A549 (cell line): ENCODE measurements at regions not wholly inside any gene's neighbourhood (a gene's known extent, or its start where the extent isn't known, plus 50 kb on each side); places are given as distances from the start of the nearest gene placed in this dataset.
"Not testable (repeated sequence)": the region's sequence is repeated elsewhere in the genome, so short reads cannot be mapped to it uniquely, and the experiment has no call there.

Source experiments
- ATAC-seq, 2 experiments: fragments of 200-7000 bp in 1 of 2; fragments of >200 bp in 1 of 2; cut with Nextera tagmentation in 1 of 2; cut with Tn5 transposase in 1 of 2; 3 replicates each; pipeline versions ENCODE4 v1.8.0 to v1.9.1; 2018 to 2020; ENCODE audit warnings: mild to moderate bottlenecking in 1 of 2, moderate library complexity in 1 of 2
- CTCF ChIA-PET: fragments of 300-600 bp; sonication (Branson Sonifier 250); formaldehyde crosslinking; extraction: SDS; loops from one replicate; lab custom pipeline; 2021; ENCODE audit warnings: antibody characterized with exemption, inconsistent platforms; lab: Yijun Ruan, JAX
- POLR2A ChIA-PET: fragments of 350-600 bp; formaldehyde crosslinking; extraction: SDS; loops from one replicate; lab custom pipeline; 2021; ENCODE audit warnings: antibody characterized with exemption, inconsistent platforms; lab: Yijun Ruan, JAX
- DNase-seq, 2 experiments: peaks; one replicate each; pipeline versions ENCODE4 v3.0.0 to v3.0.0-alpha.2; 2011 to 2016; ENCODE audit warnings: low read depth in 1 of 2, low spot score in 1 of 2
- FAIRE-seq: peaks from 2 replicates; lab custom pipeline; 2011; peaks lifted over from hg19 to GRCh38; lab: Jason Lieb, UNC
- H3K27ac ChIP-seq, 2 experiments: fragments of >200 bp; sonication (Bioruptor Twin); formaldehyde crosslinking; 3 replicates each; pipeline ENCODE4 v1.5.1; 2016 to 2017
- H3K4me1 ChIP-seq: fragments of >200 bp; sonication (Bioruptor Twin); formaldehyde crosslinking; 3 replicates; pipeline ENCODE4 v1.6.1; 2016
- H3K4me2 ChIP-seq: fragments of >200 bp; sonication (Bioruptor Twin); formaldehyde crosslinking; 3 replicates; pipeline ENCODE4 v1.6.1; 2016
- H3K4me3 ChIP-seq: fragments of >200 bp; sonication (Bioruptor Twin); formaldehyde crosslinking; 3 replicates; pipeline ENCODE4 v1.5.1; 2016
- H3K9me3 ChIP-seq: fragments of >200 bp; sonication (Bioruptor Twin); formaldehyde crosslinking; 3 replicates; pipeline ENCODE4 v1.6.1; 2016
- CBX2 ChIP-seq: fragments of 200-600 bp; sonication (generic); IDR thresholded peaks from 2 replicates; pipeline ENCODE4 v1.6.1; 2016; ENCODE audit warnings: low read depth, mild to moderate bottlenecking, borderline replicate concordance
- CEBPB ChIP-seq, 2 experiments: fragments of >200 bp in 1 of 2; sonication (Bioruptor Twin) in 1 of 2; formaldehyde crosslinking in 1 of 2; IDR thresholded peaks; 2 replicates each; pipeline ENCODE4 v1.6.1; 2012 to 2016
- EHF ChIP-seq: fragments of 250-450 bp; sonication (Bioruptor Pico); IDR thresholded peaks from 2 replicates; pipeline ENCODE4 v1.5.0; 2020; ENCODE audit warnings: mild to moderate bottlenecking
- EP300 ChIP-seq, 2 experiments: fragments of >200 bp; sonication (Bioruptor Twin); formaldehyde crosslinking; IDR thresholded peaks; 2 replicates in 1 of 2; 3 replicates in 1 of 2; pipeline ENCODE4 v1.6.1; 2016 to 2017
- FOSB ChIP-seq: fragments of 250-450 bp; sonication (Bioruptor Pico); IDR thresholded peaks from 2 replicates; pipeline ENCODE4 v1.5.0; 2020; ENCODE audit warnings: mild to moderate bottlenecking, moderate library complexity
- FOSL2 ChIP-seq, 2 experiments: fragments of 450-650 bp in 1 of 2; fragments of >200 bp in 1 of 2; sonication (Bioruptor Twin) in 1 of 2; formaldehyde crosslinking; IDR thresholded peaks; 2 replicates each; pipeline versions ENCODE4 v1.5.0 to v1.6.1; 2016 to 2020; ENCODE audit warnings: mild to moderate bottlenecking in 1 of 2, moderate library complexity in 1 of 2
- HDAC2 ChIP-seq: fragments of 200-600 bp; sonication (generic); IDR thresholded peaks from 2 replicates; pipeline ENCODE4 v1.6.1; 2016
- HOXA7 ChIP-seq: fragments of 250-450 bp; sonication (Bioruptor Pico); IDR thresholded peaks from 2 replicates; pipeline ENCODE4 v1.5.0; 2020; ENCODE audit warnings: mild to moderate bottlenecking, moderate library complexity
- HOXB5 ChIP-seq: fragments of 250-450 bp; sonication (Bioruptor Pico); IDR thresholded peaks from 2 replicates; pipeline ENCODE4 v1.5.0; 2020; ENCODE audit warnings: mild to moderate bottlenecking, moderate library complexity
- KDM5A ChIP-seq: fragments of 200-600 bp; sonication (generic); IDR thresholded peaks from 2 replicates; pipeline ENCODE4 v1.6.1; 2016; ENCODE audit warnings: antibody characterized with exemption, mild to moderate bottlenecking
- MAZ ChIP-seq: fragments of 150-350 bp; IDR thresholded peaks from 2 replicates; pipeline ENCODE4 v1.6.1; 2014; ENCODE audit warnings: antibody characterized with exemption, low read depth, low read length, borderline replicate concordance
- NR3C1 ChIP-seq: fragments of >200 bp; sonication (Bioruptor Twin); formaldehyde crosslinking; IDR thresholded peaks from 3 replicates; pipeline ENCODE4 v1.6.1; 2017
- RAD21 ChIP-seq, 2 experiments: fragments of >200 bp in 1 of 2; sonication (Bioruptor Twin) in 1 of 2; formaldehyde crosslinking in 1 of 2; IDR thresholded peaks in 1 of 2; conservative IDR thresholded peaks in 1 of 2; 2 replicates in 1 of 2; 3 replicates in 1 of 2; pipeline ENCODE4 v1.6.1; 2012 to 2018; ENCODE audit warnings: inconsistent platforms in 1 of 2
- SREBF2 ChIP-seq: fragments of 450-650 bp; IDR thresholded peaks from 2 replicates; pipeline ENCODE4 v1.6.1; 2014; ENCODE audit warnings: mild to moderate bottlenecking, moderate library complexity
- WGBS: methylation state at CpG from one replicate; pipeline ENCODE4 v1.1.6; 2017; ENCODE audit errors: missing lambda C conversion rate; 5-methylcytosine and 5-hydroxymethylcytosine counted together
- TF ChIP-seq, protein P1 (sequence below): fragments of >200 bp; sonication (Bioruptor Twin); formaldehyde crosslinking; IDR thresholded peaks from 2 replicates; pipeline ENCODE4 v1.6.1; 2016
- TF ChIP-seq, protein P2 (sequence below): fragments of 250-450 bp; sonication (Bioruptor Pico); IDR thresholded peaks from 2 replicates; pipeline ENCODE4 v1.5.0; 2020; ENCODE audit warnings: low read depth, mild to moderate bottlenecking, moderate library complexity
- TF ChIP-seq, protein P3 (sequence below): fragments of >200 bp; sonication (Bioruptor Twin); formaldehyde crosslinking; IDR thresholded peaks from 3 replicates; pipeline ENCODE4 v1.6.1; 2016
- TF ChIP-seq, protein P4 (sequence below): fragments of 450-650 bp; IDR thresholded peaks from 2 replicates; pipeline ENCODE4 v1.6.1; 2014; ENCODE audit warnings: antibody characterized with exemption

DNA sequence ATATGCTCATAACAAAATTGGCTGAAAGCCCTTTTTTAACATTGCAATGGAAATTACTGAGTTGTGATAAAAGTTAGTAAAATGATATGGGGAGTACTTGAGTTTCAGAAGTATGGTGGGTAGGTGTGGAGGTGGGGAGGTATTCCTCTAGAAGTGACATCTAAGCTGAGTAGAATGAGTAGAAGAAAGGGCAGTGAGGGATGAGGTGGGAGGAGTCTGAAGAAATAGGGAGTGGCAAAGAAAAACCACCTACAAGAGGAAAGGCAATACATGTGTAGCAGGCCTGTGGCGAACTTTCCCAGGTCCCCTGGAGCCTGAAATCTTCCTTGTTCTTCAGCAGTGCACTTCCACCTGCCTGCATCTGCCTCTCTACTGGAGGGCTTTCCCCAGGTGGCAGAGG is 52.8 kb upstream of the DIPK2A start:
- TF ChIP-seq SREBF2: no peak
- TF ChIP-seq, protein P1, sequence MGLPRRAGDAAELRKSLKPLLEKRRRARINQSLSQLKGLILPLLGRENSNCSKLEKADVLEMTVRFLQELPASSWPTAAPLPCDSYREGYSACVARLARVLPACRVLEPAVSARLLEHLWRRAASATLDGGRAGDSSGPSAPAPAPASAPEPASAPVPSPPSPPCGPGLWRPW: no peak
- TF ChIP-seq, protein P2, sequence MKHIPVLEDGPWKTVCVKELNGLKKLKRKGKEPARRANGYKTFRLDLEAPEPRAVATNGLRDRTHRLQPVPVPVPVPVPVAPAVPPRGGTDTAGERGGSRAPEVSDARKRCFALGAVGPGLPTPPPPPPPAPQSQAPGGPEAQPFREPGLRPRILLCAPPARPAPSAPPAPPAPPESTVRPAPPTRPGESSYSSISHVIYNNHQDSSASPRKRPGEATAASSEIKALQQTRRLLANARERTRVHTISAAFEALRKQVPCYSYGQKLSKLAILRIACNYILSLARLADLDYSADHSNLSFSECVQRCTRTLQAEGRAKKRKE (CRISPR knock-in tag): no peak
- TF ChIP-seq RAD21 (conservative IDR thresholded peaks at IDR 0.05 in 1 of 2, IDR thresholded peaks at IDR 0.05 in 1 of 2): no peak
- TF ChIP-seq EP300 (IDR thresholded peaks at IDR 0.05): no peak
- no peak for TF ChIP-seq HOXA7 (CRISPR knock-in tag)
- TF ChIP-seq CEBPB (IDR thresholded peaks at IDR 0.05): no peak
- no peak for TF ChIP-seq HOXB5 (CRISPR knock-in tag)
- TF ChIP-seq FOSB (CRISPR knock-in tag): no peak
- TF ChIP-seq, protein P3, sequence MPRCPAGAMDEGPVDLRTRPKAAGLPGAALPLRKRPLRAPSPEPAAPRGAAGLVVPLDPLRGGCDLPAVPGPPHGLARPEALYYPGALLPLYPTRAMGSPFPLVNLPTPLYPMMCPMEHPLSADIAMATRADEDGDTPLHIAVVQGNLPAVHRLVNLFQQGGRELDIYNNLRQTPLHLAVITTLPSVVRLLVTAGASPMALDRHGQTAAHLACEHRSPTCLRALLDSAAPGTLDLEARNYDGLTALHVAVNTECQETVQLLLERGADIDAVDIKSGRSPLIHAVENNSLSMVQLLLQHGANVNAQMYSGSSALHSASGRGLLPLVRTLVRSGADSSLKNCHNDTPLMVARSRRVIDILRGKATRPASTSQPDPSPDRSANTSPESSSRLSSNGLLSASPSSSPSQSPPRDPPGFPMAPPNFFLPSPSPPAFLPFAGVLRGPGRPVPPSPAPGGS: no peak
- no peak for TF ChIP-seq MAZ
- TF ChIP-seq FOSL2 (IDR thresholded peaks at IDR 0.05): no peak
- no peak for TF ChIP-seq FOSL2 (CRISPR knock-in tag; IDR thresholded peaks at IDR 0.05)
- no peak for TF ChIP-seq HDAC2
- TF ChIP-seq KDM5A: no peak
- TF ChIP-seq NR3C1: no peak
- TF ChIP-seq CBX2: no peak
- TF ChIP-seq, protein P4, sequence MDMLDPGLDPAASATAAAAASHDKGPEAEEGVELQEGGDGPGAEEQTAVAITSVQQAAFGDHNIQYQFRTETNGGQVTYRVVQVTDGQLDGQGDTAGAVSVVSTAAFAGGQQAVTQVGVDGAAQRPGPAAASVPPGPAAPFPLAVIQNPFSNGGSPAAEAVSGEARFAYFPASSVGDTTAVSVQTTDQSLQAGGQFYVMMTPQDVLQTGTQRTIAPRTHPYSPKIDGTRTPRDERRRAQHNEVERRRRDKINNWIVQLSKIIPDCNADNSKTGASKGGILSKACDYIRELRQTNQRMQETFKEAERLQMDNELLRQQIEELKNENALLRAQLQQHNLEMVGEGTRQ: no peak
- no peak for TF ChIP-seq EHF (CRISPR knock-in tag)
- ATAC-seq (no peak), FAIRE-seq (no peak), DNase-seq (no peak)
- Histone ChIP-seq H3K4me2 (no peak overlapping the region), H3K4me3 (no peak overlapping the region), H3K9me3 (no peaks in the 10 kb centered on the region), H3K4me1 (no peaks in the 10 kb centered on the region), H3K27ac (no peak overlapping the region)
- CTCF ChIA-PET: no interaction called here
- POLR2A ChIA-PET: no interaction called here
- WGBS: 20% methylated on average over 1 of the region's 1 CpG

DNA sequence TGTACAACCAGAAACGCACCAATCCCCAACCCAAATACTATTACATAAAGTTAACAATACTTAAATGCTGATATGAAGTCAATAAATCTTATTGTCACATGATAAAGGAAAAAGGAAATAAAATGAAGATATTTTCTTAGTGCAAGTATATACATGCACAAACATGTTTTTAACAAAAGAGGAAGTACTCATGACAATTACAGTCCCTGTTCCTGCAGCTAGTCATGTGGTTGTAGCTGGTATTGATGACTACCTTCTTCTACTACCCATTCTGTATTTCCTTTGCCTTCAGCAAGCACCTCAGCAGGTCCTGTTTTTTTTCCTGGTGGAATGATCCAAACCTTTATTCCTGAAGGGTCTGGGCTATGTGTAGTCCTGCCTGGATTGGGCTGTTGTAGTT is 50.4 kb upstream of the DIPK2A start:
- ATAC-seq, H3K4me1 ChIP-seq, H3K4me3 ChIP-seq, H3K27ac ChIP-seq, H3K4me2 ChIP-seq, H3K9me3 ChIP-seq, POLR2A ChIA-PET, FAIRE-seq, DNase-seq, CTCF ChIA-PET: not testable (repeated sequence)
- WGBS: 8% methylated on average over 1 of the region's 1 CpG
